ENCODE measurements at regions not wholly inside any gene's neighbourhood (a gene's known extent, or its start where the extent isn't known, plus 50 kb on each side); places are given as distances from the start of the nearest gene placed in this dataset.
"Not testable (repeated sequence)": the region's sequence is repeated elsewhere in the genome, so short reads cannot be mapped to it uniquely, and the experiment has no call there.

DNA sequence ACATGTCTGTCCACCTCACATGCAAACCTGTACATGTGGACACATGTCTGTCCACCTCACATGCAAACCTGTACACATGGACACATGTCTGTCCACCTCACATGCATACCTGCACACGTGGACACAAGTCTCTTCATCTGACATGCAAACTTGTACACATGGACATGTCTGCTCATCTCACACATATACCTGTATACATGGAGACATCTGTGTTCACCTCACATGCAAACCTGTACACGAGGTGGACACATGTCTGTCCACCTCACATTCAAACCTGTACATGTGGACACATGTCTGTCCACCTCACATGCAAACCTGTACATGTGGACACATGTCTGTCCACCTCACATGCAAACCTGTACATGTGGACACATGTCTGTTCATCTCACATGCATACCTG, 90.1 kb downstream of the OLFM1 start:
- not testable (repeated sequence) for H3K4ac ChIP-seq (ENCODE audit: low read depth in 1 of 2, low read length in 2 of 2); H4K8ac ChIP-seq (ENCODE audit: low read length); H2BK15ac ChIP-seq (ENCODE audit: low read depth, poor library complexity, severe bottlenecking); H3K18ac ChIP-seq (ENCODE audit: low read depth in 1 of 2, low read length in 2 of 2); DNase-seq; H2AFZ ChIP-seq (ENCODE audit: low read depth, low read length); H4K91ac ChIP-seq (ENCODE audit: low read length); H2BK12ac ChIP-seq (ENCODE audit: low read length in 2 of 2); H2BK5ac ChIP-seq (ENCODE audit: low read depth, low read length, poor library complexity, severe bottlenecking); H3K4me3 ChIP-seq (ENCODE audit: insufficient read depth in 1 of 2, low read depth in 1 of 2, low read length in 2 of 2); H3K9ac ChIP-seq (ENCODE audit: low read length); H3K36me3 ChIP-seq (ENCODE audit: control insufficient read depth in 1 of 2, insufficient read depth in 2 of 2, low read depth in 1 of 2, low read length in 2 of 2); H3K79me1 ChIP-seq (replicated peaks; ENCODE audit: low read length, poor library complexity, severe bottlenecking); H3K14ac ChIP-seq (ENCODE audit: low read length in 2 of 2); H3K27ac ChIP-seq (ENCODE audit: low read length, poor library complexity, severe bottlenecking); H3K4me2 ChIP-seq (ENCODE audit: low read length, poor library complexity, severe bottlenecking); H3K9me3 ChIP-seq (ENCODE audit: control insufficient read depth, low read length); H2BK120ac ChIP-seq (ENCODE audit: low read depth, low read length); H3K4me1 ChIP-seq (ENCODE audit: control insufficient read depth, insufficient read depth, low read depth, low read length); H2AK5ac ChIP-seq (ENCODE audit: low read length, severe bottlenecking); H3K23ac ChIP-seq (ENCODE audit: low read length in 2 of 2)
- H3K27me3 ChIP-seq (ENCODE audit: control insufficient read depth in 1 of 2, insufficient read depth in 1 of 2, low read length in 2 of 2): peaks cover 0 to 20% of the 10 kb centered on the region in 2 experiments
- 42% methylated on average over 2 of the region's 2 CpGs for WGBS

- Histone ChIP-seq H2AK5ac (ENCODE audit: low read length, severe bottlenecking) (no peak overlapping the region), H3K23ac (ENCODE audit: low read length in 2 of 2) (no peak overlapping the region), H2BK5ac (ENCODE audit: low read depth, low read length, poor library complexity, severe bottlenecking) (no peak overlapping the region), H3K4me1 (ENCODE audit: control insufficient read depth, insufficient read depth, low read depth, low read length) (no peaks in the 10 kb centered on the region), H3K4ac (ENCODE audit: low read depth in 1 of 2, low read length in 2 of 2) (no peak overlapping the region), H4K8ac (ENCODE audit: low read length) (no peak overlapping the region), H3K4me3 (ENCODE audit: insufficient read depth in 1 of 2, low read depth in 1 of 2, low read length in 2 of 2) (no peak overlapping the region), H3K9me3 (ENCODE audit: control insufficient read depth, low read length) (no peaks in the 10 kb centered on the region), H2BK12ac (ENCODE audit: low read length in 2 of 2) (no peak overlapping the region), H3K36me3 (ENCODE audit: control insufficient read depth in 1 of 2, insufficient read depth in 2 of 2, low read depth in 1 of 2, low read length in 2 of 2) (no peaks in the 10 kb centered on the region), H3K79me1 (replicated peaks; ENCODE audit: low read length, poor library complexity, severe bottlenecking) (no peaks in the 10 kb centered on the region), H3K4me2 (ENCODE audit: low read length, poor library complexity, severe bottlenecking) (no peak overlapping the region), H3K18ac (ENCODE audit: low read depth in 1 of 2, low read length in 2 of 2) (no peak overlapping the region), H3K27ac (ENCODE audit: low read length, poor library complexity, severe bottlenecking) (no peak overlapping the region), H3K27me3 (ENCODE audit: control insufficient read depth in 1 of 2, insufficient read depth in 1 of 2, low read length in 2 of 2) (peaks cover 0 to 26% of the 10 kb centered on the region in 2 experiments), H2AFZ (ENCODE audit: low read depth, low read length) (no peak overlapping the region), H4K91ac (ENCODE audit: low read length) (no peak overlapping the region), H2BK120ac (ENCODE audit: low read depth, low read length) (no peak overlapping the region), H3K9ac (ENCODE audit: low read length) (no peak overlapping the region), H2BK15ac (ENCODE audit: low read depth, poor library complexity, severe bottlenecking) (no peak overlapping the region), H3K14ac (ENCODE audit: low read length in 2 of 2) (no peak overlapping the region)
- 78% methylated on average over 10 of the region's 10 CpGs for WGBS
- DNase-seq: no peak
These were observed 91.0 kb downstream of the OLFM1 start for GRCh38 chr9:135178498-135178897.

DNA sequence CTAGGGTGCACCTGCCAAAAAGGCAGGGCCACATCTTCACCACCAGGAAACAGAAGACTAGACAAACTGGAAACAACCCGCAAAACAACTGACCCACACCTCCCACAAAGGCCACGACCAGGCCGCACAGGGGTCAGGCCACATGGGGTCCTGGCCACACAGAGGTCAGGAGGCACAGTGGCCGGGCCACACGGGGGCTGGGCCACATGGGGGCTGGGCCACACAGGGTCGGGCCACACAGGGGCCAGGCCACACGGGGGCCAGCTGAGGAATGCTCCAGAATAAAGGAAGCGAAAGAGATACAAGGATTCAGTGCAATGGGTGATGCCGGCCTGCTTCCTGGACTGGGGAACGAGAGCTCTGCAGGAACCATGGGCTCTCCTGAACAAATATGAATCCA, 91.6 kb downstream of the OLFM1 start:
- no peak overlapping the region for H2AFZ ChIP-seq (ENCODE audit: low read depth, low read length)
- H2BK120ac ChIP-seq (ENCODE audit: low read depth, low read length): no peak overlapping the region
- no peak overlapping the region for H4K91ac ChIP-seq (ENCODE audit: low read length)
- H3K36me3 ChIP-seq (ENCODE audit: control insufficient read depth in 1 of 2, insufficient read depth in 2 of 2, low read depth in 1 of 2, low read length in 2 of 2): no peaks in the 10 kb centered on the region
- no peaks in the 10 kb centered on the region for H3K9me3 ChIP-seq (ENCODE audit: control insufficient read depth, low read length)
- H3K4me2 ChIP-seq (ENCODE audit: low read length, poor library complexity, severe bottlenecking): no peak overlapping the region
- H3K27ac ChIP-seq (ENCODE audit: low read length, poor library complexity, severe bottlenecking): no peak overlapping the region
- H3K4me3 ChIP-seq (ENCODE audit: insufficient read depth in 1 of 2, low read depth in 1 of 2, low read length in 2 of 2): peak overlapping the region in 1 of 2 experiments; percentile 9
- no peak overlapping the region for H2BK12ac ChIP-seq (ENCODE audit: low read length in 2 of 2)
- DNase-seq: no peak
- H2AK5ac ChIP-seq (ENCODE audit: low read length, severe bottlenecking): no peak overlapping the region
- H3K4me1 ChIP-seq (ENCODE audit: control insufficient read depth, insufficient read depth, low read depth, low read length): no peaks in the 10 kb centered on the region
- no peak overlapping the region for H3K18ac ChIP-seq (ENCODE audit: low read depth in 1 of 2, low read length in 2 of 2)
- no peak overlapping the region for H2BK5ac ChIP-seq (ENCODE audit: low read depth, low read length, poor library complexity, severe bottlenecking)
- no peak overlapping the region for H3K9ac ChIP-seq (ENCODE audit: low read length)
- no peak overlapping the region for H3K4ac ChIP-seq (ENCODE audit: low read depth in 1 of 2, low read length in 2 of 2)
- H3K23ac ChIP-seq (ENCODE audit: low read length in 2 of 2): no peak overlapping the region
- no peaks in the 10 kb centered on the region for H3K79me1 ChIP-seq (replicated peaks; ENCODE audit: low read length, poor library complexity, severe bottlenecking)
- peaks cover 0 to 29% of the 10 kb centered on the region in 2 experiments for H3K27me3 ChIP-seq (ENCODE audit: control insufficient read depth in 1 of 2, insufficient read depth in 1 of 2, low read length in 2 of 2)
- 78% methylated on average over 10 of the region's 10 CpGs for whole genome bisulfite sequencing
- no peak overlapping the region for H3K14ac ChIP-seq (ENCODE audit: low read length in 2 of 2)
- no peak overlapping the region for H4K8ac ChIP-seq (ENCODE audit: low read length)
- H2BK15ac ChIP-seq (ENCODE audit: low read depth, poor library complexity, severe bottlenecking): no peak overlapping the region

GRCh38 chr9:135179976-135180375, 92.5 kb downstream of the OLFM1 start:
- Histone ChIP-seq H3K9me3 (ENCODE audit: control insufficient read depth, low read length) (no peaks in the 10 kb centered on the region), H2AFZ (ENCODE audit: low read depth, low read length) (no peak overlapping the region), H2BK15ac (ENCODE audit: low read depth, poor library complexity, severe bottlenecking) (no peak overlapping the region), H2BK12ac (ENCODE audit: low read length in 2 of 2) (no peak overlapping the region), H3K18ac (ENCODE audit: low read depth in 1 of 2, low read length in 2 of 2) (no peak overlapping the region), H3K4me3 (ENCODE audit: insufficient read depth in 1 of 2, low read depth in 1 of 2, low read length in 2 of 2) (no peak overlapping the region), H2BK120ac (ENCODE audit: low read depth, low read length) (no peak overlapping the region), H2AK5ac (ENCODE audit: low read length, severe bottlenecking) (no peak overlapping the region), H2BK5ac (ENCODE audit: low read depth, low read length, poor library complexity, severe bottlenecking) (no peak overlapping the region), H3K4me2 (ENCODE audit: low read length, poor library complexity, severe bottlenecking) (no peak overlapping the region), H4K8ac (ENCODE audit: low read length) (no peak overlapping the region), H3K4me1 (ENCODE audit: control insufficient read depth, insufficient read depth, low read depth, low read length) (no peaks in the 10 kb centered on the region), H4K91ac (ENCODE audit: low read length) (no peak overlapping the region), H3K14ac (ENCODE audit: low read length in 2 of 2) (no peak overlapping the region), H3K9ac (ENCODE audit: low read length) (no peak overlapping the region), H3K36me3 (ENCODE audit: control insufficient read depth in 1 of 2, insufficient read depth in 2 of 2, low read depth in 1 of 2, low read length in 2 of 2) (no peaks in the 10 kb centered on the region), H3K4ac (ENCODE audit: low read depth in 1 of 2, low read length in 2 of 2) (no peak overlapping the region), H3K23ac (ENCODE audit: low read length in 2 of 2) (no peak overlapping the region), H3K27ac (ENCODE audit: low read length, poor library complexity, severe bottlenecking) (no peak overlapping the region), H3K27me3 (ENCODE audit: control insufficient read depth in 1 of 2, insufficient read depth in 1 of 2, low read length in 2 of 2) (peaks cover 0 to 36% of the 10 kb centered on the region in 2 experiments), H3K79me1 (replicated peaks; ENCODE audit: low read length, poor library complexity, severe bottlenecking) (no peaks in the 10 kb centered on the region)
- WGBS: 81% methylated on average over 9 of the region's 9 CpGs
- no peak for DNase-seq

Measured in mesenchymal stem cell (in vitro differentiated cells and primary cell).